DMS114 treated with DMSO at 0.1 percent for 48 hours (cell line): ENCODE measurements at regions not wholly inside any gene's neighbourhood (a gene's known extent, or its start where the extent isn't known, plus 50 kb on each side); places are given as distances from the start of the nearest gene placed in this dataset.

Experiments used
- DNase-seq: peaks from one replicate; lab custom pipeline; 2025; ENCODE audit not compliant: unreplicated experiment; lab: John Stamatoyannopoulos, UW

GRCh38 chr2:120620025-120620793 lies 115.5 kb upstream of the GLI2 start:
- DNase-seq: no peak

GRCh38 chr2:120622159-120622869 lies 113.4 kb upstream of the GLI2 start:
- DNase-seq: no peak

GRCh38 chr2:120622886-120623753 lies 112.5 kb upstream of the GLI2 start:
- no peak for DNase-seq

- DNase-seq: no peak
Observed at GRCh38 chr2:120624061-120624737, 111.5 kb upstream of the GLI2 start.

- DNase-seq: no peak
Observed at GRCh38 chr2:120624738-120625446, 110.8 kb upstream of the GLI2 start.

GRCh38 chr2:120625865-120626560 lies 109.7 kb upstream of the GLI2 start:
- DNase-seq: no peak

GRCh38 chr2:120626566-120626965 lies 109.1 kb upstream of the GLI2 start:
- no peak for DNase-seq

- DNase-seq: no peak
Observed at GRCh38 chr2:120628248-120628647, 107.4 kb upstream of the GLI2 start.

GRCh38 chr2:120629241-120629895 lies 106.3 kb upstream of the GLI2 start:
- no peak for DNase-seq

GRCh38 chr2:120630031-120630701 lies 105.5 kb upstream of the GLI2 start:
- no peak for DNase-seq

- no peak for DNase-seq
Observed at GRCh38 chr2:120631236-120631635, 104.4 kb upstream of the GLI2 start.

GRCh38 chr2:120631724-120632123 lies 103.9 kb upstream of the GLI2 start:
- no peak for DNase-seq

GRCh38 chr2:120632796-120633646 lies 102.6 kb upstream of the GLI2 start:
- DNase-seq: no peak

- DNase-seq: no peak
Observed at GRCh38 chr2:120634533-120634932, 101.1 kb upstream of the GLI2 start.

GRCh38 chr2:120635146-120635545 lies 100.5 kb upstream of the GLI2 start:
- no peak for DNase-seq

- no peak for DNase-seq
Observed at GRCh38 chr2:120637847-120638246, 97.8 kb upstream of the GLI2 start.

GRCh38 chr2:120638450-120638849 lies 97.2 kb upstream of the GLI2 start:
- no peak for DNase-seq

GRCh38 chr2:120641366-120641771 lies 94.3 kb upstream of the GLI2 start:
- no peak for DNase-seq
